H7 (cell line): ENCODE measurements at regions not wholly inside any gene's neighbourhood (a gene's known extent, or its start where the extent isn't known, plus 50 kb on each side); places are given as distances from the start of the nearest gene placed in this dataset.
A peak's percentile ranks its signal among the peaks of the same experiment; 100 is the strongest.

Experiments
- DNase-seq: peaks from one replicate; pipeline ENCODE4 v3.0.0; 2012
- H3K27me3 ChIP-seq: 2 replicates; pipeline ENCODE4 v1.6.0; 2011; ENCODE audit warnings: mild to moderate bottlenecking, low read length; ENCODE audit not compliant: control insufficient read depth, insufficient read depth
- H3K36me3 ChIP-seq: replicated peaks from 2 replicates; pipeline ENCODE4 v1.5.1; 2011; ENCODE audit warnings: low read length; ENCODE audit not compliant: control insufficient read depth, insufficient read depth
- H3K4me3 ChIP-seq: 2 replicates; pipeline ENCODE4 v1.5.1; 2011; ENCODE audit warnings: low read depth, mild to moderate bottlenecking, control low read depth, low read length, moderate library complexity; ENCODE audit not compliant: insufficient read depth

- no peak overlapping the region for H3K4me3 ChIP-seq
- no peaks in the 10 kb centered on the region for H3K36me3 ChIP-seq
- DNase-seq, result peak; percentile 17
- H3K27me3 ChIP-seq, result no peaks in the 10 kb centered on the region; the same call in 1 of the 2 replicates
Observed at GRCh38 chr5:17147170-17147569, 70.3 kb upstream of the BASP1 start.

GRCh38 chr5:17147617-17148016 is 69.8 kb upstream of the BASP1 start:
- H3K36me3 ChIP-seq, result no peaks in the 10 kb centered on the region
- peaks cover 2% of the 10 kb centered on the region; the same call in 1 of the 2 replicates for H3K27me3 ChIP-seq
- DNase-seq, result no peak
- H3K4me3 ChIP-seq, result no peak overlapping the region

GRCh38 chr5:17148481-17148880 is 69.0 kb upstream of the BASP1 start:
- H3K27me3 ChIP-seq, result peaks cover 2% of the 10 kb centered on the region; the same call in 1 of the 2 replicates
- DNase-seq, result no peak
- no peaks in the 10 kb centered on the region for H3K36me3 ChIP-seq

GRCh38 chr5:17149786-17150185 is 67.6 kb upstream of the BASP1 start:
- H3K36me3 ChIP-seq, result no peaks in the 10 kb centered on the region
- no peak for DNase-seq
- peaks cover 2% of the 10 kb centered on the region; the same call in 1 of the 2 replicates for H3K27me3 ChIP-seq
- no peak overlapping the region for H3K4me3 ChIP-seq

More at GRCh38 chr5:17148481-17148880, 69.0 kb upstream of the BASP1 start:
- H3K4me3 ChIP-seq, result no peak overlapping the region

GRCh38 chr5:17150531-17150930 is 66.9 kb upstream of the BASP1 start:
- Histone ChIP-seq H3K4me3 (no peak overlapping the region), H3K27me3 (peaks cover 2% of the 10 kb centered on the region; the same call in 1 of the 2 replicates), H3K36me3 (no peaks in the 10 kb centered on the region)
- no peak for DNase-seq

- Histone ChIP-seq H3K36me3 (no peaks in the 10 kb centered on the region), H3K27me3 (peaks cover 2% of the 10 kb centered on the region; the same call in 1 of the 2 replicates), H3K4me3 (no peak overlapping the region)
- peak; percentile 41 for DNase-seq
Observed at GRCh38 chr5:17151686-17152085, 65.7 kb upstream of the BASP1 start.

GRCh38 chr5:17154211-17154996 is 63.0 kb upstream of the BASP1 start:
- no peak overlapping the region for H3K4me3 ChIP-seq
- no peaks in the 10 kb centered on the region for H3K36me3 ChIP-seq
- H3K27me3 ChIP-seq, result peaks cover 2% of the 10 kb centered on the region; the same call in 1 of the 2 replicates
- DNase-seq, result no peak

- DNase-seq, result no peak
- Histone ChIP-seq H3K36me3 (no peaks in the 10 kb centered on the region), H3K27me3 (peaks cover 2% of the 10 kb centered on the region; the same call in 1 of the 2 replicates), H3K4me3 (no peak overlapping the region)
Observed at GRCh38 chr5:17156463-17156862, 61.0 kb upstream of the BASP1 start.

GRCh38 chr5:17157294-17157693 is 60.1 kb upstream of the BASP1 start:
- Histone ChIP-seq H3K27me3 (peaks cover 2% of the 10 kb centered on the region; the same call in 1 of the 2 replicates), H3K36me3 (no peaks in the 10 kb centered on the region), H3K4me3 (no peak overlapping the region)
- no peak for DNase-seq

GRCh38 chr5:17157916-17158529 is 59.4 kb upstream of the BASP1 start:
- no peak for DNase-seq
- H3K4me3 ChIP-seq, result no peak overlapping the region
- H3K27me3 ChIP-seq, result no peaks in the 10 kb centered on the region; the same call in 1 of the 2 replicates
- no peaks in the 10 kb centered on the region for H3K36me3 ChIP-seq

GRCh38 chr5:17160756-17161040 is 56.7 kb upstream of the BASP1 start:
- Histone ChIP-seq H3K27me3 (no peaks in the 10 kb centered on the region; the same call in 1 of the 2 replicates), H3K4me3 (no peak overlapping the region), H3K36me3 (no peaks in the 10 kb centered on the region)
- DNase-seq, result no peak

GRCh38 chr5:17161662-17162061 is 55.8 kb upstream of the BASP1 start:
- no peak for DNase-seq
- Histone ChIP-seq H3K4me3 (no peak overlapping the region), H3K36me3 (no peaks in the 10 kb centered on the region), H3K27me3 (no peaks in the 10 kb centered on the region; the same call in 1 of the 2 replicates)

GRCh38 chr5:17163221-17163620 is 54.2 kb upstream of the BASP1 start:
- Histone ChIP-seq H3K4me3 (no peak overlapping the region), H3K36me3 (no peaks in the 10 kb centered on the region), H3K27me3 (no peaks in the 10 kb centered on the region; the same call in 1 of the 2 replicates)
- DNase-seq, result no peak

GRCh38 chr5:17167171-17167891 is 50.1 kb upstream of the BASP1 start:
- Histone ChIP-seq H3K4me3 (no peak overlapping the region), H3K36me3 (no peaks in the 10 kb centered on the region), H3K27me3 (no peaks in the 10 kb centered on the region; the same call in 1 of the 2 replicates)
- peak; percentile 32 for DNase-seq
